Hematopoietic multipotent progenitor cell treated with erythropoietin and hydrocortisone succinate and interleukin-3 and kit ligand, for 4 days (in vitro differentiated cells): ENCODE measurements at regions not wholly inside any gene's neighbourhood (a gene's known extent, or its start where the extent isn't known, plus 50 kb on each side); places are given as distances from the start of the nearest gene placed in this dataset.
"Not testable (repeated sequence)": the region's sequence is repeated elsewhere in the genome, so short reads cannot be mapped to it uniquely, and the experiment has no call there.

Source experiments
- DNase-seq: peaks from one replicate; pipeline ENCODE4 v3.0.0-alpha.2; 2015

- DNase-seq, result no peak
These were observed 62.6 kb downstream of the ZIC1 start for GRCh38 chr3:147471741-147472140.

- DNase-seq, result no peak
These were observed 63.7 kb downstream of the ZIC1 start for GRCh38 chr3:147472846-147473245.

- no peak for DNase-seq
These were observed 74.0 kb downstream of the ZIC1 start for GRCh38 chr3:147483145-147483544.

GRCh38 chr3:147483578-147483977, 74.4 kb downstream of the ZIC1 start:
- no peak for DNase-seq

- DNase-seq, result no peak
These were observed 83.9 kb downstream of the ZIC1 start for GRCh38 chr3:147493065-147493464.

GRCh38 chr3:147493666-147494065, 84.5 kb downstream of the ZIC1 start:
- no peak for DNase-seq

GRCh38 chr3:147497286-147497685, 88.1 kb downstream of the ZIC1 start:
- DNase-seq, result no peak

- DNase-seq, result no peak
These were observed 98.6 kb downstream of the ZIC1 start for GRCh38 chr3:147507638-147508286.

GRCh38 chr3:147509448-147509847, 100.3 kb downstream of the ZIC1 start:
- DNase-seq, result no peak

- no peak for DNase-seq
These were observed 104.6 kb downstream of the ZIC1 start for GRCh38 chr3:147513785-147514184.

- no peak for DNase-seq
These were observed 105.4 kb downstream of the ZIC1 start for GRCh38 chr3:147514366-147515160.

GRCh38 chr3:147518465-147518864, 109.3 kb downstream of the ZIC1 start:
- DNase-seq, result peak; percentile 0

GRCh38 chr3:147521646-147522045, 112.5 kb downstream of the ZIC1 start:
- no peak for DNase-seq

GRCh38 chr3:147522780-147523179, 113.6 kb downstream of the ZIC1 start:
- not testable (repeated sequence) for DNase-seq

- DNase-seq, result no peak
These were observed 120.4 kb downstream of the ZIC1 start for GRCh38 chr3:147529551-147529950.

GRCh38 chr3:147538034-147538433, 128.9 kb downstream of the ZIC1 start:
- no peak for DNase-seq

- no peak for DNase-seq
These were observed 131.8 kb downstream of the ZIC1 start for GRCh38 chr3:147540921-147541320.

GRCh38 chr3:147544290-147544689, 135.1 kb downstream of the ZIC1 start:
- DNase-seq, result no peak

- DNase-seq, result no peak
These were observed 142.3 kb downstream of the ZIC1 start for GRCh38 chr3:147551491-147551890.

GRCh38 chr3:147554332-147554731, 145.2 kb downstream of the ZIC1 start:
- DNase-seq, result no peak

- no peak for DNase-seq
These were observed 163.8 kb downstream of the ZIC1 start for GRCh38 chr3:147572970-147573340.

GRCh38 chr3:147574621-147575020, 165.5 kb downstream of the ZIC1 start:
- DNase-seq, result no peak

- DNase-seq, result no peak
These were observed 166.2 kb downstream of the ZIC1 start for GRCh38 chr3:147575391-147575790.

- DNase-seq, result no peak
These were observed 173.5 kb downstream of the ZIC1 start for GRCh38 chr3:147582642-147583041.

GRCh38 chr3:147589016-147589415, 179.9 kb downstream of the ZIC1 start:
- no peak for DNase-seq
